ENCODE measurements at regions not wholly inside any gene's neighbourhood (a gene's known extent, or its start where the extent isn't known, plus 50 kb on each side); places are given as distances from the start of the nearest gene placed in this dataset.

DNA sequence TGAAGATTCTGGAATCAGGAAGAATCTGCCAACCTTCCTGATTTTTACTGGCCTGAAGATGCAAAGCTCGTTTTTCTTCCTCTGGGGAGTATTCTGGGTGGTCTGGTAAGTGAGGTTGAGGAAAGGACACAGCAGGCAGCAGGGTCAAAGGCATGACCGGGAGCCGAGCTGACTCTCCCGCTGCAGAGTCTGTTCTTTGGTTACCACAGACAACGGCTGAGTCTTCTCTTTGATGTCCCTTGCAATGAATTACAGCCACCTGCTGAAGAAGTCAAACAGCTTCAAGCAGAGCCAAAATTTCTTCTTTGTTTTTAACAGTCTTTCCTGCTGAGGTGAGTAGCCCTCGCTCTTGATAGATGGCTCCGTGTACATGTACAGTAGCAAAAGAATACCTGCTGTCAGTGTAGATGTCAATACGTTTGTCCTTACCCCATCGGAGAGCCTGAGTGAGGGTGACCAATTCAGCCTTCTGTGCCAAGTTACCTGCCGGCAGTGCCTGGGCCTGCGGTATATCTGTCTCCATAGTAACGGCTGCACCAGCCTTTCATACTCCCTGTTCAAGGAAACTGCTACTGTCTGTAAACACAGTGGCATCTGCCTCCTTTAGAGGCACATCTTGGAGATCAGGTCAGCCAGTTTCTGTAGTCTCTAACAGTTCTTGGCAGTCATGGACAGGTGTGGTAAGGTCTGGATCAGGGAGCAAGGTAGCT, 76.4 kb downstream of the PRR15 start:
- Histone ChIP-seq H3K23ac (ENCODE audit: insufficient read length) (no peak overlapping the region), H3K18ac (ENCODE audit: extremely low read depth, low read length) (no peak overlapping the region), H2AK5ac (ENCODE audit: low read depth, low read length) (no peak overlapping the region), H4K91ac (replicated peaks; ENCODE audit: insufficient read length, low read length) (no peak overlapping the region), H2BK120ac (replicated peaks; ENCODE audit: low read depth, low read length) (no peak overlapping the region), H3K27ac (ENCODE audit: low read depth, low read length) (no peak overlapping the region), H4K5ac (ENCODE audit: insufficient read length, low read depth, low read length) (no peak overlapping the region), H3K27me3 (replicated peaks in 1 of 4; ENCODE audit: control insufficient read depth in 3 of 4, extremely low read depth in 1 of 4, insufficient read depth in 3 of 4, low read length in 3 of 4) (no peaks in the 10 kb centered on the region), H2BK20ac (ENCODE audit: low read length) (no peak overlapping the region), H3K23me2 (ENCODE audit: low read depth, low read length) (no peaks in the 10 kb centered on the region), H3K14ac (ENCODE audit: insufficient read length) (no peak overlapping the region), H3K79me2 (ENCODE audit: control insufficient read depth in 1 of 2, insufficient read depth in 2 of 2, low read length in 2 of 2) (no peaks in the 10 kb centered on the region), H4K20me1 (replicated peaks in 1 of 2; ENCODE audit: control insufficient read depth in 1 of 2, insufficient read depth in 2 of 2, low read length in 2 of 2) (no peaks in the 10 kb centered on the region), H3K4me1 (replicated peaks in 1 of 4; ENCODE audit: control insufficient read depth in 3 of 4, insufficient read depth in 4 of 4, low read length in 3 of 4) (no peaks in the 10 kb centered on the region; a peak in 1 of 7 replicates), H3K4ac (replicated peaks; ENCODE audit: insufficient read length, low read depth, low read length) (no peak overlapping the region), H2BK12ac (ENCODE audit: low read depth, low read length) (no peak overlapping the region), H4K8ac (ENCODE audit: extremely low read depth, insufficient read depth, low read length) (no peak overlapping the region), H3K9ac (replicated peaks in 1 of 4; ENCODE audit: extremely low read depth in 1 of 4, low read depth in 3 of 4, low read length in 3 of 4) (no peak overlapping the region), H3K36me3 (ENCODE audit: control insufficient read depth in 2 of 4, insufficient read depth in 4 of 4, low read length in 3 of 4) (no peaks in the 10 kb centered on the region), H2BK5ac (ENCODE audit: low read depth, low read length) (no peak overlapping the region), H3K79me1 (ENCODE audit: low read depth, low read length) (no peaks in the 10 kb centered on the region), H3K4me3 (ENCODE audit: extremely low read depth in 1 of 4, insufficient read depth in 2 of 4, low read depth in 3 of 4, low read length in 4 of 4) (no peak overlapping the region), H3K9me3 (ENCODE audit: insufficient read depth in 2 of 2, low read depth in 1 of 2, low read length in 1 of 2) (no peaks in the 10 kb centered on the region), H2BK15ac (ENCODE audit: low read length) (no peak overlapping the region), H3K4me2 (ENCODE audit: insufficient read depth in 1 of 2, low read depth in 2 of 2, low read length in 2 of 2) (no peak overlapping the region), H2AFZ (ENCODE audit: low read length) (no peak overlapping the region), H3K56ac (replicated peaks; ENCODE audit: insufficient read length, low read depth, low read length) (no peak overlapping the region)
- CTCF ChIA-PET (ENCODE audit: partially characterized antibody): interaction anchor here (1.6 to 1.9 kb wide), 2 partner anchors 10 to 28 kb away, joined by 4 read pairs; no protein-coding TSS in a partner anchor
- DNase-seq (ENCODE audit: low read depth in 1 of 2, low spot score in 2 of 2): no peak
- POLR2A ChIA-PET (ENCODE audit: partially characterized antibody): no interaction called here
- 69% methylated on average over 12 of the region's 12 CpGs; no CpG with 5 or more reads in 1 of the 2 experiments for WGBS, 2 experiments (ENCODE audit: extremely low coverage in 1 of 2, insufficient coverage in 1 of 2, insufficient read length in 1 of 2, insufficient replicate concordance in 2 of 2, low coverage in 1 of 2, low lambda C conversion rate in 2 of 2, missing lambda C conversion rate in 1 of 2)
- FAIRE-seq: no peak
- TF ChIP-seq SAP30 (IDR thresholded peaks at IDR 0.05; ENCODE audit: insufficient read depth, insufficient replicate concordance, low read length) (no peak), GTF2F1 (IDR thresholded peaks at IDR 0.05; ENCODE audit: borderline replicate concordance, low read depth, low read length) (no peak), TAF7 (optimal IDR thresholded peaks at IDR 0.05; ENCODE audit: borderline replicate concordance, low read depth, low read length) (no peak), KDM4A (IDR thresholded peaks at IDR 0.05; ENCODE audit: low read depth, low read length, severe bottlenecking) (no peak), SIX5 (IDR thresholded peaks at IDR 0.05; ENCODE audit: low read depth, low read length) (no peak), EZH2 (IDR thresholded peaks at IDR 0.05; ENCODE audit: low read depth, low read length, severe bottlenecking) (no peak), RAD21 (IDR thresholded peaks at IDR 0.05 in 1 of 2, conservative IDR thresholded peaks at IDR 0.05 in 1 of 2; ENCODE audit: low read depth in 2 of 2, low read length in 2 of 2) (no peak), CEBPB (IDR thresholded peaks at IDR 0.05; ENCODE audit: low read depth, low read length) (no peak), BRCA1 (IDR thresholded peaks at IDR 0.05; ENCODE audit: low read depth, low read length) (no peak), NRF1 (IDR thresholded peaks at IDR 0.05; ENCODE audit: low read depth, low read length) (no peak), SP1 (IDR thresholded peaks at IDR 0.05; ENCODE audit: low read depth, low read length) (no peak), SRF (IDR thresholded peaks at IDR 0.05; ENCODE audit: low read depth, low read length) (no peak), TAF1 (IDR thresholded peaks at IDR 0.05; ENCODE audit: low read depth, low read length) (no peak), JUN (IDR thresholded peaks at IDR 0.05; ENCODE audit: low read depth, low read length) (no peak)
